MCF 10A (cell line): ENCODE measurements at regions not wholly inside any gene's neighbourhood (a gene's known extent, or its start where the extent isn't known, plus 50 kb on each side); places are given as distances from the start of the nearest gene placed in this dataset.
"Not testable (repeated sequence)": the region's sequence is repeated elsewhere in the genome, so short reads cannot be mapped to it uniquely, and the experiment has no call there.

Experiments
- BruUV-seq: library from RNA; stranded (reverse); fragments of 400-500 nt; replicated peaks from 2 replicates; lab custom pipeline; 2021; lab: Mats Ljungman, UMichigan
- CTCF ChIA-PET: fragments of 300-600 bp; sonication (Branson Sonifier 250); formaldehyde crosslinking; extraction: SDS; loops from one replicate; lab custom pipeline; 2021; ENCODE audit warnings: antibody characterized with exemption, inconsistent platforms; lab: Yijun Ruan, JAX
- POLR2A ChIA-PET: fragments of 300-600, 350-650 bp; sonication (Branson Sonifier 250); formaldehyde crosslinking; extraction: SDS; loops from one replicate; lab custom pipeline; 2020; ENCODE audit warnings: antibody characterized with exemption, inconsistent platforms; lab: Yijun Ruan, JAX
- DNase-seq: peaks from one replicate; pipeline ENCODE4 v3.0.0-alpha.2; 2018; ENCODE audit not compliant: unreplicated experiment
- H3K27ac Mint-ChIP-seq: one replicate; pipeline ENCODE4 v1.8.0; 2022; ENCODE audit warnings: mild to moderate bottlenecking, low read depth, mixed read lengths; ENCODE audit not compliant: unreplicated experiment
- H3K27me3 Mint-ChIP-seq: one replicate; pipeline ENCODE4 v1.8.0; 2022; ENCODE audit warnings: mixed read lengths; ENCODE audit not compliant: insufficient read depth, unreplicated experiment
- H3K36me3 Mint-ChIP-seq: one replicate; pipeline ENCODE4 v1.8.0; 2022; ENCODE audit warnings: mild to moderate bottlenecking, moderate library complexity, mixed read lengths; ENCODE audit not compliant: insufficient read depth, unreplicated experiment
- H3K4me1 Mint-ChIP-seq: one replicate; pipeline ENCODE4 v1.8.0; 2022; ENCODE audit warnings: mixed read lengths; ENCODE audit not compliant: insufficient read depth, unreplicated experiment
- H3K4me3 Mint-ChIP-seq: one replicate; pipeline ENCODE4 v1.8.0; 2022; ENCODE audit warnings: mild to moderate bottlenecking, moderate library complexity, mixed read lengths; ENCODE audit not compliant: unreplicated experiment
- H3K9me3 Mint-ChIP-seq: one replicate; pipeline ENCODE4 v1.8.0; 2022; ENCODE audit warnings: mixed read lengths; ENCODE audit not compliant: unreplicated experiment
- CTCF ChIP-seq: fragments of 200-600 bp; IDR thresholded peaks from one replicate; pipeline ENCODE4 v1.8.0; 2022; ENCODE audit warnings: antibody characterized with exemption, mild to moderate bottlenecking; ENCODE audit not compliant: unreplicated experiment
- intact Hi-C: fragments of 100-400 bp; cut with micrococcal nuclease; formaldehyde crosslinking; loops from 2 replicates; pipeline ENCODE4 v1.14.1; 2022

- Mint-ChIP-seq H3K27ac (no peak overlapping the region), H3K9me3 (no peaks in the 10 kb centered on the region), H3K27me3 (no peaks in the 10 kb centered on the region), H3K4me3 (no peak overlapping the region), H3K4me1 (no peaks in the 10 kb centered on the region), H3K36me3 (no peaks in the 10 kb centered on the region)
- BruUV-seq: no TSS peak
- TF ChIP-seq CTCF: no peak
- CTCF ChIA-PET: interaction anchor here (0.6 kb wide), 1 partner anchor 651 kb away, joined by 3 read pairs; no protein-coding TSS in a partner anchor
- POLR2A ChIA-PET: no interaction called here
- no peak for DNase-seq
- intact Hi-C loops: no loop called here
Observed at GRCh38 chr7:63789378-63790176, 209.1 kb upstream of the ZNF722 start.

- H3K4me1 Mint-ChIP-seq, H3K36me3 Mint-ChIP-seq, H3K4me3 Mint-ChIP-seq, CTCF ChIA-PET, H3K27ac Mint-ChIP-seq, BruUV-seq, intact Hi-C loops, POLR2A ChIA-PET, H3K27me3 Mint-ChIP-seq, DNase-seq, H3K9me3 Mint-ChIP-seq: not testable (repeated sequence)
Observed at GRCh38 chr7:63790177-63790763, 208.4 kb upstream of the ZNF722 start.
